ENCODE measurements at regions not wholly inside any gene's neighbourhood (a gene's known extent, or its start where the extent isn't known, plus 50 kb on each side); places are given as distances from the start of the nearest gene placed in this dataset.

GRCh38 chr4:177108708-177109107 lies 201.0 kb upstream of the NEIL3 start:
- peak; percentile 54 for DNase-seq (ENCODE audit: low read depth)

GRCh38 chr4:177109769-177110168 lies 199.9 kb upstream of the NEIL3 start:
- DNase-seq (ENCODE audit: low read depth): no peak

- DNase-seq (ENCODE audit: low read depth): no peak
Observed at GRCh38 chr4:177116161-177116560, 193.5 kb upstream of the NEIL3 start.

DNA sequence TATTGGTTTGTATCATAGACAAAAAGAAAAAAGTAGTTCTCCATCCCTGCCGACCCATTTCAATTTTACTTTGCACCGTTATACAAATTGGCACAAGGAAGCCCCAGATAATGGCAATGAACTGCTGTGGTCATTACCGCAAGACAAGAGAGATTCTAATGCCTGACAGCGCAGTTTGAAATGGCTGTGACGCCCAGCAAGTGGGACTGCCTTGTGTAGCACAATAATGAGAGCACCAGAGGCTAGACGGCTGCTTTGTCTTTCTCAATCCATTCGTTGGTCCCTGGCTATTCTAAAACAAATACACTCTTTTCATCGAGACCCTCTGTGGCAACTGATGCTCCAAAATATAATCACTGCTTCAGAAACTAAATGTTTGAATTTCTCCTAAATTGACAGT lies 192.4 kb upstream of the NEIL3 start:
- DNase-seq (ENCODE audit: low read depth): no peak

GRCh38 chr4:177118596-177118995 lies 191.1 kb upstream of the NEIL3 start:
- peak; percentile 93 for DNase-seq (ENCODE audit: low read depth)

DNA sequence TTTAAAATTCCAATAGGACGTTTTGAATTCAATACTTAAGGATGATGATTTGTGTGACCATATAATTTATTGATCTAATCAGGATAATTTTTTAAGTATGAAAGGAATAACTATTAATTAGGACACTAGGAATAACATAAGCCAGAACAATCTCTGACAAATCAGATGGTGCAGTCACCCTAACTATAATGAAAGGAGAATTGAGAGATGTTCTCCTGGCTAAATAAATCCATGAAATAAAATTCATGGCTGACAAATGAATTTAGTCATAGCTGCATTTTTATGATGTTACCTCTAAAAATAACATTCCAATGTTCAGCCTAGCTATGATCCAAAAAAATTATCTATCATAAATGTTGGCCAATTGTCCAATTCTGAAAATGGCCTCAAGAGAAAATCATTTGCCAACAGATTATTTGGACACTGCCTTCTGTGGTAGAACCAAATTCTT lies 190.6 kb upstream of the NEIL3 start:
- peak; percentile 85 for DNase-seq (ENCODE audit: low read depth)

DNA sequence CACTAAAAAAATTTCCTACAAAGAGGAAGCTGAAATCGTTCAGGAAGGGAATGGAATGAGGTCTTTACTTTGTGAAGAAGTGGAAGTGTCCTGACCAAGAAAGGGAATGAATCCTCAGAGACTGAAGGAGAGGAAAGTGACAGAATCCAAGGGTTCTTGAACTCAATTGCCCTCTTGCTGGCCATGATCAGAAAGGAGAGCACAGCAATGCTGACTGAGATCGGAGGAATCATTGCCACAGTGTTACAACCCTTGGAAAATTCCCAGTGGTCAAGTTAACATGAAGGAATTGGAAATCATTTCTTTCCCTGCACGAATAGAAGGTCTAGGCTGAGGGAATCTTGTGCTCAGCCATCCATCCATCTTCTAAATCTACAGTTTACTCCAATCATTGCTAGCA lies 190.0 kb upstream of the NEIL3 start:
- DNase-seq (ENCODE audit: low read depth): peak; percentile 61

- no peak for DNase-seq (ENCODE audit: low read depth)
Observed at GRCh38 chr4:177123811-177124210, 185.9 kb upstream of the NEIL3 start.

GRCh38 chr4:177124349-177125064 lies 185.2 kb upstream of the NEIL3 start:
- DNase-seq (ENCODE audit: low read depth): no peak

DNA sequence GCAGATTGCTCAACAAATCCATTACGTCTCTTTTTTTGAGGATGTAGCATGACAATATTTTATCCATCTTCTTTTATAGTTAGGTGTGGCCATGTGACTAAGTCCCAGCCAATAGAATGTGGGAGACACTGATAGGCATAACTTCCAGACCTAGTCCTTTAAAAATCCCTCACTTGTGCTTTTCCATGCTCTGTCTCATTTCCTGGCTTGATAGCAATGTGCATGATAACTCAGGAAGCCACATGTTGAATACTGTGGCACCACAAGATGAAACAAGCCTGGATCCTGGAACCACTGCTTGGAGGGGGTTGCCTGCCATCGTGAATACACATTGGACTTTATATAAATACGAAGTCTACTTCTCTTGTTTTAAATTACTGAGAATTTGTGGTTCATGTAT lies 184.0 kb upstream of the NEIL3 start:
- DNase-seq (ENCODE audit: low read depth): no peak

- no peak for DNase-seq (ENCODE audit: low read depth)
Observed at GRCh38 chr4:177127658-177128057, 182.0 kb upstream of the NEIL3 start.

DNA sequence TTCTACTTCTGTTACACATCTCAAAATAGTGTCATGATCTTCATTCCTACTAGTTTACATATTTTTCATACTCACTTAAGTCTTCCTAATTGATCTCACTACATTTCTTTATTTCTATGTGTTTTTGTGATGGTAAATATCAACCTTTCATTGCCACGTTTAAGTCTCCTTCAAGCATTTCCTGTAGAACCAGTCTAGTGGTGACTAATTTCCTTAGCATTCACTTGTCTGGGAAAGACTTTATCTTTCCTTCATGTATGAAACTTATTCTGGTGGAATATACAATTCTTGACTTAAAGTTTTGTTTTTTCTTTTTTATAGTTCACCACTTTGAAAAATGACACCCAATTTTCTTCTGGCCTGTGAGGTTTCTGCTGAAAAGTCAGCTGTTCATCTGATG lies 181.4 kb upstream of the NEIL3 start:
- DNase-seq (ENCODE audit: low read depth): no peak

- DNase-seq (ENCODE audit: low read depth): peak; percentile 52
Observed at GRCh38 chr4:177131736-177132135, 177.9 kb upstream of the NEIL3 start.

DNA sequence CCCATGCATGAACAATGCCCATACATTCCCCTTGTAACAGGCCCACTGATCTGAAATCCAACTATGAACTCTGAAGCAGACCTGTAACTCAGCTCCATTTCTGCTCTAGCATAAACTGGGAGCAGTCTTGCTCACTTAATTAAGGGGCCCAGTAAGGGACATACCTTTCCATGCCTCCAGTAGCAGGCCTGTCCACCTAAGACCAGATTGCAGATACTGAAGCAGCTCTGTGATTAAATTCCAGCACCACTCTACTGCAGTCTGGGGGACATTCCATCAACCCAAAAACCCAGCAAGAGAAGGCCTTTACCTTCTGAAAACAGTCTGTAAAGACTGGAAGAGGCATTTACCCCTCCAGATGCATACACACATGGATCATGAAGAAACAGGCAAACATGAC lies 162.0 kb upstream of the NEIL3 start:
- DNase-seq (ENCODE audit: low read depth): no peak

GRCh38 chr4:177155454-177155853 lies 154.2 kb upstream of the NEIL3 start:
- no peak for DNase-seq (ENCODE audit: low read depth)

DNA sequence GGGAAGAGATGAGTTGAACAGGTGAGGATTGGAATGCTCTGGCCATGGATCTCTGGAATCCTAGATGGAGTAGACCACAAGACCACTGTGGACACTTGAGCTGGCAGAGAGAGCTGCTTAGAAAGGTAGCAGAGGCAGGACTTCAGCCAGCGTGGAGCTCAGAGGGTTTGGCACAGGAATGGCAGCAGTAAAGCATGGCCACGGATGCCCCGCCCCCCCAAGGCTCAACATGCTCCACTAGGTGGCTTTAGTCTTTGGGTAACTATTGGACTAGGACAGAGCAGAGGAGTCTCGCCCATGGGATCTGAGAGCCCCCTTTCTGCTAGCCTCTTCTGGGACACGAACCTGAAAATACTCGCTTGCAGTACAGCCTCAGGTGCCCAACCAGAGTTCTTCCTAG lies 150.1 kb upstream of the NEIL3 start:
- no peak for DNase-seq (ENCODE audit: low read depth)

DNA sequence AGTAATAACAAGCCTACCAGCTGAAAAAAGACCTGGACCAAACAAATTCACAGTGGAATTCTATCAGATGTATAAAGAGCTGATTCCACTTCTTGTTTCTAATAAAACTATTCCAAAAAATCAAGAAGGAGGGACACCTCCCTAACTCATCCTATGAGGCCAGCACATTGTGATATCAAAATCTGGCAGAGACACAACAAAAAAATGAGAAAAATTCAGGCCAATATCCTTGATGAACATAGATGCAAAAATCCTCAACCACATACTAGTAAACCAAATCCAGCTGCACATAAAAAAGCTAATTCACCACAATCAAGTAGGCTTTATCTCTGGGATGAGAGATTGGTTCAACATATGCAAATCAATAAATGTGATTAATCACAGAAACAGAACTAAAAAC lies 147.9 kb upstream of the NEIL3 start:
- no peak for DNase-seq (ENCODE audit: low read depth)

- no peak for DNase-seq (ENCODE audit: low read depth)
Observed at GRCh38 chr4:177163532-177163931, 146.1 kb upstream of the NEIL3 start.

- no peak for DNase-seq (ENCODE audit: low read depth)
Observed at GRCh38 chr4:177171588-177171987, 138.1 kb upstream of the NEIL3 start.

DNA sequence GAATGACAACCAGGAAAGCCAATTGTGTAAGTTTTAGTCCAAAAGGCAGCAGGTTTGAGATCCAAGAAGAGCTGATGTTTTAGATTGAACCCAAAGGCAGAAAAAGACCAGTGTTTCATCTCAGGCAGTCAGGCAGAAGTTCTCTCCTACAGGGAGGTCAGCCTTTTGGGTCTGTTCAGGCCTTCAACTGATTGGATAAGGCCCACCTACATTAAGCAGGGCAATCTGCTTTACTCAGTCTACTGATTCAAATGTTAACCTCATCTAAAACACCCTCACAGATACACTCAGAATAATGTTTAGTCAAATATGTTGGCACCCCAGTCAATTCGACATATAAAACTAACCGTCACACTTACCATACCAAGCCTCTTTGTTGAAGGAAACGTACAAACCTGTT lies 134.2 kb upstream of the NEIL3 start:
- DNase-seq (ENCODE audit: low read depth): no peak

DNA sequence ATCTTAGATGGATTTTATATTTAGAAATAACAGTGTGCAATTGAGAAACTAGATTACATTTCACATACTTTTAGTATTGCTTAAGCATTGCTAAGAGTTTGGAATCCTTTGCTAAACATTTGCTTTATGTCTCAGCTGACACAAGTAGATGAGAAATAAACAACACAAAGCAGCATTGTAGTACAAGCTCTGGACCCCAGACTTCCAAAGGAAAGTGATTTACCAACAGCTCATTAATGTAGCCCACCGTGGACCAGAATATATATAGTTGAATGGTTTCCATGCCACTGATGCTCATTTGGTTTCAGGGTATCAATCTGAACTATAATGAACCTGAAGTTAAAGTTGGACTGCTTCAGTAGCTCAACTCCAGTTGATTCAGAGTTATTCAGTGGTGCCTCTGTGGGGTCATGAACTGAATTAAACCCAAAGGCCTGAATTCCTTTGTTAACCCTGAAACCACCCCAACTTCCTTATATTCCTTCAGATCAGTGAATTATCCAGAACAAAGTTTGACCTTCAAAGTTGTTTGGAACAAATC lies 132.1 kb upstream of the NEIL3 start:
- DNase-seq (ENCODE audit: low read depth): peak; percentile 51

- no peak for DNase-seq (ENCODE audit: low read depth)
Observed at GRCh38 chr4:177178246-177178645, 131.4 kb upstream of the NEIL3 start.

DNA sequence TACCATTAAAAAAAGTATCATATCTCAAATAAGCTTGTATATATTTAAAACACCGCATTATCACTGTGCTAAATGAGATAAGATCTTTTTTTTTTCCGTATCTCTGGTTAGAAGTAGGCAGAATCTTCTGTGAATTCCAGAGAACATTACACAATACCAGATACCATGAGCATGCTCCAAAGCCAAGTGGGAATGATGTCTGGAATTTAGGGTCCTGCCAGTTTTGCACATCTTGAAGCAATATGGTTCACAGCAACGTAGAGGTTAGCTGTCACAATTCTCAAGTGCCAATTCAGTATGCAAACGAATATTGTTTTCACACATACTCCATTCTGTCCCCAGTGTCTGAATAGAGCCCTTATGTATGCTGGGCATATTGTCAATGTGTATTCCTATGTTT lies 127.5 kb upstream of the NEIL3 start:
- DNase-seq (ENCODE audit: low read depth): no peak

GRCh38 chr4:177182728-177183127 lies 126.9 kb upstream of the NEIL3 start:
- DNase-seq (ENCODE audit: low read depth): no peak
